Left ventricle myocardium inferior (tissue), 1 donor: ENCODE measurements at regions not wholly inside any gene's neighbourhood (a gene's known extent, or its start where the extent isn't known, plus 50 kb on each side); places are given as distances from the start of the nearest gene placed in this dataset.
"Not testable (repeated sequence)": the region's sequence is repeated elsewhere in the genome, so short reads cannot be mapped to it uniquely, and the experiment has no call there.

Source experiments
- DNase-seq: peaks from one replicate; pipeline ENCODE4 v3.0.0-alpha.2; 2020
- H3K27ac ChIP-seq: fragments of 200-600 bp; replicated peaks from 2 replicates; pipeline ENCODE4 v1.8.0; 2021
- H3K27me3 ChIP-seq: fragments of 200-600 bp; 2 replicates; pipeline ENCODE4 v1.8.0; 2021; ENCODE audit warnings: low read depth
- H3K36me3 ChIP-seq: fragments of 200-600 bp; 2 replicates; pipeline ENCODE4 v1.8.0; 2021
- H3K4me1 ChIP-seq: fragments of 200-600 bp; 2 replicates; pipeline ENCODE4 v1.8.0; 2021
- H3K4me3 ChIP-seq: fragments of 200-600 bp; 2 replicates; pipeline ENCODE4 v1.8.0; 2021; ENCODE audit warnings: mild to moderate bottlenecking, moderate library complexity
- H3K9me3 ChIP-seq: fragments of 200-600 bp; replicated peaks from 2 replicates; pipeline ENCODE4 v1.8.0; 2021
- intact Hi-C: fragments of 100-400 bp; cut with micrococcal nuclease; formaldehyde crosslinking; loops from one replicate; pipeline ENCODE4 v1.11.0; 2022
- TF ChIP-seq, protein P1 (sequence below): fragments of 200-600 bp; IDR thresholded peaks from 2 replicates; pipeline ENCODE4 v1.8.0; 2021; ENCODE audit warnings: antibody characterized with exemption, mild to moderate bottlenecking, borderline replicate concordance
- donor health status: DM: no; HTN: yes; CAD: no; lungs with severe emphysema.

- Histone ChIP-seq H3K9me3 (no peaks in the 10 kb centered on the region), H3K4me1 (no peaks in the 10 kb centered on the region), H3K36me3 (no peaks in the 10 kb centered on the region), H3K4me3 (no peak overlapping the region), H3K27ac (no peak overlapping the region), H3K27me3 (peaks cover 4% of the 10 kb centered on the region)
- intact Hi-C loops = no loop called here
- TF ChIP-seq, protein P1, sequence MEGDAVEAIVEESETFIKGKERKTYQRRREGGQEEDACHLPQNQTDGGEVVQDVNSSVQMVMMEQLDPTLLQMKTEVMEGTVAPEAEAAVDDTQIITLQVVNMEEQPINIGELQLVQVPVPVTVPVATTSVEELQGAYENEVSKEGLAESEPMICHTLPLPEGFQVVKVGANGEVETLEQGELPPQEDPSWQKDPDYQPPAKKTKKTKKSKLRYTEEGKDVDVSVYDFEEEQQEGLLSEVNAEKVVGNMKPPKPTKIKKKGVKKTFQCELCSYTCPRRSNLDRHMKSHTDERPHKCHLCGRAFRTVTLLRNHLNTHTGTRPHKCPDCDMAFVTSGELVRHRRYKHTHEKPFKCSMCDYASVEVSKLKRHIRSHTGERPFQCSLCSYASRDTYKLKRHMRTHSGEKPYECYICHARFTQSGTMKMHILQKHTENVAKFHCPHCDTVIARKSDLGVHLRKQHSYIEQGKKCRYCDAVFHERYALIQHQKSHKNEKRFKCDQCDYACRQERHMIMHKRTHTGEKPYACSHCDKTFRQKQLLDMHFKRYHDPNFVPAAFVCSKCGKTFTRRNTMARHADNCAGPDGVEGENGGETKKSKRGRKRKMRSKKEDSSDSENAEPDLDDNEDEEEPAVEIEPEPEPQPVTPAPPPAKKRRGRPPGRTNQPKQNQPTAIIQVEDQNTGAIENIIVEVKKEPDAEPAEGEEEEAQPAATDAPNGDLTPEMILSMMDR = peak; percentile 44
- no peak for DNase-seq
Observed at GRCh38 chr4:73341454-73341853, 62.6 kb upstream of the ALB start.

GRCh38 chr4:73340917-73341316 is 63.2 kb upstream of the ALB start:
- no peak overlapping the region for H3K27ac ChIP-seq
- no peak for DNase-seq
- TF ChIP-seq, protein P1 = no peak
- H3K36me3 ChIP-seq = no peaks in the 10 kb centered on the region
- intact Hi-C loops = no loop called here
- H3K4me1 ChIP-seq = no peaks in the 10 kb centered on the region
- H3K9me3 ChIP-seq = no peaks in the 10 kb centered on the region
- H3K4me3 ChIP-seq = no peak overlapping the region
- H3K27me3 ChIP-seq = no peaks in the 10 kb centered on the region

GRCh38 chr4:73335679-73336078 is 68.4 kb upstream of the ALB start:
- Histone ChIP-seq H3K4me3 (no peak overlapping the region), H3K36me3 (no peaks in the 10 kb centered on the region), H3K27ac (no peak overlapping the region), H3K9me3 (no peaks in the 10 kb centered on the region), H3K4me1 (no peaks in the 10 kb centered on the region), H3K27me3 (no peaks in the 10 kb centered on the region)
- DNase-seq = no peak
- TF ChIP-seq, protein P1 = no peak
- intact Hi-C loops = no loop called here

DNA sequence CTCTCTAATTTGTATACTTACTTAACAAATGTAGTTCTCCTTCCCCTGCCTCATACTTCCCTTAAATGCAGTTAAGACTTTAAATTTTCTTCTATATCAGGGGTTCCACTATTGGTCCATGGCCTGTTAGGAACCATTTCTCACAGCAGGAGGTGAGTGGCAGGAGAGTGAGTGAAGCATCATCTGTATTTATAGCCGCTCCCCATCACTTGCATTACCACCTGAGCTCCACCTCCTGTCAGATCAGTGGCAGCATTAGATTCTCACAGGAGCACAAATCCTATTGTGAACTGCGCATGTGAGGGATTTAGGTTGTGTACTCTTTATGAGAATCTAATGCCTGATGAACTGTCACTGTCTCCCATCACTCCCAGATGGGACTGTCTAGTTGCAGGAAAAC is 72.1 kb upstream of the ALB start:
- DNase-seq, H3K36me3 ChIP-seq, H3K4me1 ChIP-seq, H3K27me3 ChIP-seq, H3K9me3 ChIP-seq, intact Hi-C loops, H3K4me3 ChIP-seq, H3K27ac ChIP-seq: not testable (repeated sequence)

GRCh38 chr4:73329300-73329699 is 70.7 kb upstream of the ANKRD17 start:
- Histone ChIP-seq H3K4me1 (no peaks in the 10 kb centered on the region), H3K36me3 (no peaks in the 10 kb centered on the region), H3K4me3 (no peak overlapping the region), H3K27me3 (no peaks in the 10 kb centered on the region), H3K9me3 (peaks cover 16% of the 10 kb centered on the region), H3K27ac (no peak overlapping the region)
- intact Hi-C loops = no loop called here
- TF ChIP-seq, protein P1 = no peak
- DNase-seq = no peak

GRCh38 chr4:73325776-73326175 is 67.2 kb upstream of the ANKRD17 start:
- intact Hi-C loops, H3K4me3 ChIP-seq, H3K4me1 ChIP-seq, H3K36me3 ChIP-seq, H3K27ac ChIP-seq, H3K27me3 ChIP-seq, DNase-seq: not testable (repeated sequence)
- peaks cover 45% of the 10 kb centered on the region for H3K9me3 ChIP-seq

- DNase-seq = no peak
- Histone ChIP-seq H3K4me1 (no peaks in the 10 kb centered on the region), H3K9me3 (peaks cover 24% of the 10 kb centered on the region), H3K27me3 (no peaks in the 10 kb centered on the region), H3K27ac (no peak overlapping the region), H3K4me3 (no peak overlapping the region), H3K36me3 (no peaks in the 10 kb centered on the region)
- TF ChIP-seq, protein P1 = no peak
- intact Hi-C loops = loop anchor here (10.0 kb wide), 1 partner anchor 338 kb away; no protein-coding TSS in a partner anchor
Observed at GRCh38 chr4:73317092-73317491, 58.5 kb upstream of the ANKRD17 start.
